ENCODE measurements at regions not wholly inside any gene's neighbourhood (a gene's known extent, or its start where the extent isn't known, plus 50 kb on each side); places are given as distances from the start of the nearest gene placed in this dataset.

DNA sequence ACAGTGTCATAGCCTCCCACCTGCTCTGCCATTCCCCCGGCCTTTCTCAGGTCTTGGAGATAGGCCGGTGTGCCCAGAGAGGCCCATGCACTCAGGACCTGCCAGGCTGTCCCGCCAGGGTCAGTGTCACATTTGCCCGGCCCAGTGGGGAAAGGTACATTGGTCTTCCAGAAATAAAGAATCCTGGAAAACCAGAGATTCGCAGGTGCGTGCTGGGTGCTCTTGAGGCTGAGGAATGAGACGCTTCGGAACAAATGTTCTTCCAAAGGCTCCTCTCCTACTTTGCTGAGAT, 205.8 kb upstream of the RTL1 start:
- TF ChIP-seq, protein P1, sequence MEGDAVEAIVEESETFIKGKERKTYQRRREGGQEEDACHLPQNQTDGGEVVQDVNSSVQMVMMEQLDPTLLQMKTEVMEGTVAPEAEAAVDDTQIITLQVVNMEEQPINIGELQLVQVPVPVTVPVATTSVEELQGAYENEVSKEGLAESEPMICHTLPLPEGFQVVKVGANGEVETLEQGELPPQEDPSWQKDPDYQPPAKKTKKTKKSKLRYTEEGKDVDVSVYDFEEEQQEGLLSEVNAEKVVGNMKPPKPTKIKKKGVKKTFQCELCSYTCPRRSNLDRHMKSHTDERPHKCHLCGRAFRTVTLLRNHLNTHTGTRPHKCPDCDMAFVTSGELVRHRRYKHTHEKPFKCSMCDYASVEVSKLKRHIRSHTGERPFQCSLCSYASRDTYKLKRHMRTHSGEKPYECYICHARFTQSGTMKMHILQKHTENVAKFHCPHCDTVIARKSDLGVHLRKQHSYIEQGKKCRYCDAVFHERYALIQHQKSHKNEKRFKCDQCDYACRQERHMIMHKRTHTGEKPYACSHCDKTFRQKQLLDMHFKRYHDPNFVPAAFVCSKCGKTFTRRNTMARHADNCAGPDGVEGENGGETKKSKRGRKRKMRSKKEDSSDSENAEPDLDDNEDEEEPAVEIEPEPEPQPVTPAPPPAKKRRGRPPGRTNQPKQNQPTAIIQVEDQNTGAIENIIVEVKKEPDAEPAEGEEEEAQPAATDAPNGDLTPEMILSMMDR (IDR thresholded peaks at IDR 0.05) = no peak
- no peak for TF ChIP-seq ZFX (IDR thresholded peaks at IDR 0.05; ENCODE audit: borderline replicate concordance)

Measured in 22Rv1 (cell line).